Hepatocyte (in vitro differentiated cells): ENCODE measurements at regions not wholly inside any gene's neighbourhood (a gene's known extent, or its start where the extent isn't known, plus 50 kb on each side); places are given as distances from the start of the nearest gene placed in this dataset.
"Not testable (repeated sequence)": the region's sequence is repeated elsewhere in the genome, so short reads cannot be mapped to it uniquely, and the experiment has no call there.

Source experiments
- DNase-seq: peaks from one replicate; pipeline ENCODE4 v3.0.0-alpha.2; 2016; ENCODE audit warnings: low spot score
- H2AFZ ChIP-seq: fragments of 200-600 bp; sonication (generic); 2 replicates; pipeline ENCODE4 v1.6.0; 2016; ENCODE audit warnings: antibody characterized with exemption, mild to moderate bottlenecking
- H3K27ac ChIP-seq: fragments of 200-600 bp; sonication (generic); 2 replicates; pipeline ENCODE4 v1.5.1; 2016; ENCODE audit warnings: mild to moderate bottlenecking
- H3K27me3 ChIP-seq: fragments of 200-600 bp; sonication (generic); 2 replicates; pipeline ENCODE4 v1.6.1; 2016
- H3K36me3 ChIP-seq: fragments of 200-600 bp; sonication (generic); replicated peaks from 2 replicates; pipeline ENCODE4 v1.5.1; 2016; ENCODE audit warnings: low read depth; ENCODE audit not compliant: insufficient read depth
- H3K4me1 ChIP-seq: fragments of 200-600 bp; sonication (generic); 2 replicates; pipeline ENCODE4 v1.5.1; 2016; ENCODE audit warnings: mild to moderate bottlenecking, moderate library complexity; ENCODE audit not compliant: insufficient read depth
- H3K4me2 ChIP-seq: fragments of 200-600 bp; sonication (generic); 2 replicates; pipeline ENCODE4 v1.6.0; 2016
- H3K4me3 ChIP-seq: fragments of 200-600 bp; sonication (generic); 2 replicates; pipeline ENCODE4 v1.5.1; 2016; ENCODE audit warnings: mild to moderate bottlenecking
- H3K79me2 ChIP-seq: fragments of 200-600 bp; sonication (generic); 2 replicates; pipeline ENCODE4 v1.6.0; 2017; ENCODE audit warnings: mild to moderate bottlenecking
- H3K9me2 ChIP-seq: fragments of 200-600 bp; sonication (generic); replicated peaks from 2 replicates; pipeline ENCODE4 v1.6.0; 2017; ENCODE audit warnings: mild to moderate bottlenecking; ENCODE audit not compliant: insufficient read depth
- H3K9me3 ChIP-seq: fragments of 200-600 bp; sonication (generic); 2 replicates; pipeline ENCODE4 v1.5.1; 2016; ENCODE audit warnings: low read depth, mild to moderate bottlenecking
- H4K20me1 ChIP-seq: fragments of 200-600 bp; sonication (generic); 2 replicates; pipeline ENCODE4 v1.6.0; 2016; ENCODE audit warnings: mild to moderate bottlenecking; ENCODE audit not compliant: insufficient read depth, poor library complexity, severe bottlenecking
- CTCF ChIP-seq: fragments of 200-600 bp; sonication (generic); IDR thresholded peaks from 2 replicates; pipeline ENCODE4 v1.5.1; 2016; ENCODE audit warnings: antibody characterized with exemption, mild to moderate bottlenecking; ENCODE audit not compliant: poor library complexity
- EZH2 ChIP-seq: fragments of 200-600 bp; sonication (generic); IDR thresholded peaks from 2 replicates; pipeline ENCODE4 v1.6.1; 2016; ENCODE audit warnings: antibody characterized with exemption, mild to moderate bottlenecking, borderline replicate concordance
- EZH2phosphoT487 ChIP-seq: fragments of 200-600 bp; sonication (generic); IDR thresholded peaks from one replicate; pipeline ENCODE4 v1.6.1; 2018; ENCODE audit warnings: antibody characterized with exemption, mild to moderate bottlenecking, low read depth, moderate library complexity; ENCODE audit not compliant: unreplicated experiment, severe bottlenecking
- WGBS: methylation state at CpG from one replicate; pipeline ENCODE4 v1.1.6; 2016; ENCODE audit warnings: low lambda C conversion rate; ENCODE audit errors: missing lambda C conversion rate; 5-methylcytosine and 5-hydroxymethylcytosine counted together

GRCh38 chr9:109653470-109653869, 126.5 kb upstream of the PALM2AKAP2 start:
- H3K4me1 ChIP-seq: no peaks in the 10 kb centered on the region
- no peaks in the 10 kb centered on the region for H3K79me2 ChIP-seq
- no peak overlapping the region for H2AFZ ChIP-seq
- no peaks in the 10 kb centered on the region for H3K9me2 ChIP-seq
- H3K9me3 ChIP-seq: no peaks in the 10 kb centered on the region
- no peak overlapping the region for H3K27ac ChIP-seq
- WGBS: 88% methylated on average over 2 of the region's 2 CpGs
- no peak overlapping the region for H3K4me2 ChIP-seq
- DNase-seq: no peak
- H3K27me3 ChIP-seq: no peaks in the 10 kb centered on the region
- TF ChIP-seq EZH2: no peak
- TF ChIP-seq EZH2phosphoT487: no peak
- TF ChIP-seq CTCF: no peak
- H4K20me1 ChIP-seq: no peaks in the 10 kb centered on the region
- no peak overlapping the region for H3K4me3 ChIP-seq
- no peaks in the 10 kb centered on the region for H3K36me3 ChIP-seq

- H2AFZ ChIP-seq, H3K79me2 ChIP-seq, H3K4me3 ChIP-seq, H4K20me1 ChIP-seq, H3K27me3 ChIP-seq, H3K27ac ChIP-seq, H3K4me2 ChIP-seq, H3K9me2 ChIP-seq, H3K9me3 ChIP-seq, H3K4me1 ChIP-seq, H3K36me3 ChIP-seq, DNase-seq: not testable (repeated sequence)
- 93% methylated on average over 4 of the region's 4 CpGs for WGBS
Measured at GRCh38 chr9:109663978-109664377, 116.0 kb upstream of the PALM2AKAP2 start.

GRCh38 chr9:109665736-109666135, 114.3 kb upstream of the PALM2AKAP2 start:
- H2AFZ ChIP-seq, H3K9me3 ChIP-seq, H3K4me2 ChIP-seq, H3K36me3 ChIP-seq, H4K20me1 ChIP-seq, H3K4me1 ChIP-seq, H3K4me3 ChIP-seq, H3K9me2 ChIP-seq, H3K79me2 ChIP-seq, H3K27ac ChIP-seq, DNase-seq, H3K27me3 ChIP-seq: not testable (repeated sequence)
- 74% methylated on average over 7 of the region's 7 CpGs for WGBS

GRCh38 chr9:109681301-109681700, 98.7 kb upstream of the PALM2AKAP2 start:
- no peak for DNase-seq
- no peak overlapping the region for H3K27ac ChIP-seq
- no peaks in the 10 kb centered on the region for H3K9me3 ChIP-seq
- H3K36me3 ChIP-seq: no peaks in the 10 kb centered on the region
- H3K9me2 ChIP-seq: no peaks in the 10 kb centered on the region
- no peaks in the 10 kb centered on the region for H4K20me1 ChIP-seq
- H3K4me1 ChIP-seq: no peaks in the 10 kb centered on the region
- TF ChIP-seq EZH2phosphoT487 (no peak), CTCF (no peak), EZH2 (no peak)
- H2AFZ ChIP-seq: no peak overlapping the region
- H3K4me2 ChIP-seq: no peak overlapping the region
- 86% methylated on average over 2 of the region's 2 CpGs for WGBS
- H3K4me3 ChIP-seq: no peak overlapping the region
- no peaks in the 10 kb centered on the region for H3K79me2 ChIP-seq
- H3K27me3 ChIP-seq: no peaks in the 10 kb centered on the region

GRCh38 chr9:109682227-109682626, 97.8 kb upstream of the PALM2AKAP2 start:
- no peaks in the 10 kb centered on the region for H3K4me1 ChIP-seq
- H3K27me3 ChIP-seq: no peaks in the 10 kb centered on the region
- DNase-seq: no peak
- no peak overlapping the region for H3K27ac ChIP-seq
- no peaks in the 10 kb centered on the region for H3K9me3 ChIP-seq
- no peaks in the 10 kb centered on the region for H4K20me1 ChIP-seq
- TF ChIP-seq EZH2: no peak
- TF ChIP-seq CTCF: no peak
- TF ChIP-seq EZH2phosphoT487: no peak
- no peak overlapping the region for H2AFZ ChIP-seq
- H3K4me3 ChIP-seq: no peak overlapping the region
- H3K4me2 ChIP-seq: no peak overlapping the region
- 95% methylated on average over 1 of the region's 1 CpG for WGBS
- no peaks in the 10 kb centered on the region for H3K36me3 ChIP-seq
- H3K9me2 ChIP-seq: no peaks in the 10 kb centered on the region
- H3K79me2 ChIP-seq: no peaks in the 10 kb centered on the region
